Activated naive CD8-positive, alpha-beta T cell (primary cell): ENCODE measurements at regions not wholly inside any gene's neighbourhood (a gene's known extent, or its start where the extent isn't known, plus 50 kb on each side); places are given as distances from the start of the nearest gene placed in this dataset.

Source experiments
- H3K27ac Mint-ChIP-seq: one replicate; pipeline ENCODE4 v1.8.0; 2021; ENCODE audit warnings: mixed read lengths
- H3K27me3 Mint-ChIP-seq: one replicate; pipeline ENCODE4 v1.8.0; 2021; ENCODE audit warnings: mixed read lengths
- H3K36me3 Mint-ChIP-seq: one replicate; pipeline ENCODE4 v1.8.0; 2021; ENCODE audit warnings: mixed read lengths
- H3K4me1 Mint-ChIP-seq: one replicate; pipeline ENCODE4 v1.8.0; 2021; ENCODE audit warnings: low read depth, mixed read lengths
- H3K4me3 Mint-ChIP-seq: one replicate; pipeline ENCODE4 v1.8.0; 2021; ENCODE audit warnings: mild to moderate bottlenecking, mixed read lengths
- H3K9me3 Mint-ChIP-seq: one replicate; pipeline ENCODE4 v1.8.0; 2021; ENCODE audit warnings: low read depth, mixed read lengths

DNA sequence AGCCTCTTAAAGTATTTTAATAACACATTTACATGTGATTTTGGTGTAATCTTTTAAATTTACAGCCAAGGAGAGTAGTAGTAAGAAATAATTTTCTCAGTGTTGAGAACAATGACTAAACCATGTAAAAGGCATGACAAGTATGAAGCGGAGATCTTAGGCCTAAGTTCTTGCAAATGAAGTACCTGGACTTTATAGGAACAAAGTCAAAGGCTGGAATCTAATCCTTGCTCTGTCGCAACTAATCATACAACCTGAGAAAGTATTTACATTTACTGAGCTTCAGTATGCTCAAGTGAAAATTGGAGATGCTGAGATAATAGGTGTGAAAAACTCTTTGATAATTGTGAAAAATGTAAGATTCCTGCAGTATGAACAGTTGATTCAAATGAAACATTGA is 86.4 kb upstream of the VGLL3 start:
- Mint-ChIP-seq H3K27ac (no peak overlapping the region), H3K9me3 (no peaks in the 10 kb centered on the region), H3K4me1 (no peaks in the 10 kb centered on the region), H3K4me3 (no peak overlapping the region), H3K27me3 (peaks cover 4% of the 10 kb centered on the region), H3K36me3 (no peaks in the 10 kb centered on the region)

DNA sequence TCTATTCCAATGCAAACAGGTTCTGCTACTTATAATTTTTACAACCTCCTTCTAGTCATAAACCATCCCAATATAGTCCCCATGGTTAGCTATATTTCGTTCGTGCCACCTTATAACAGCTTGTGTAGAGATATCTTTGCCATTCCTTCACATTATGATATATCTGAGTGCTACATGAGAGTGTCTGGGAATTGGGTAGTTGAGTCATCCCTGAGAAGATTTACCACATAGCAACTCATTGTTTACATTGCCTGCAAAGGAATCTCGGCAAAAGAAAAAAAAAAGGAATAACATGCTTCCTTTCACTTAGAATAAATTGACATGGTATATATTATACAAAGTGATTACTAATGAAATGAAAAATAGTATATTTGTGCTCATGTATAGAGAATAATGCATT is 86.0 kb upstream of the VGLL3 start:
- H3K27ac Mint-ChIP-seq, result no peak overlapping the region
- peaks cover 4% of the 10 kb centered on the region for H3K27me3 Mint-ChIP-seq
- no peaks in the 10 kb centered on the region for H3K9me3 Mint-ChIP-seq
- no peaks in the 10 kb centered on the region for H3K4me1 Mint-ChIP-seq
- H3K4me3 Mint-ChIP-seq, result no peak overlapping the region
- no peaks in the 10 kb centered on the region for H3K36me3 Mint-ChIP-seq

DNA sequence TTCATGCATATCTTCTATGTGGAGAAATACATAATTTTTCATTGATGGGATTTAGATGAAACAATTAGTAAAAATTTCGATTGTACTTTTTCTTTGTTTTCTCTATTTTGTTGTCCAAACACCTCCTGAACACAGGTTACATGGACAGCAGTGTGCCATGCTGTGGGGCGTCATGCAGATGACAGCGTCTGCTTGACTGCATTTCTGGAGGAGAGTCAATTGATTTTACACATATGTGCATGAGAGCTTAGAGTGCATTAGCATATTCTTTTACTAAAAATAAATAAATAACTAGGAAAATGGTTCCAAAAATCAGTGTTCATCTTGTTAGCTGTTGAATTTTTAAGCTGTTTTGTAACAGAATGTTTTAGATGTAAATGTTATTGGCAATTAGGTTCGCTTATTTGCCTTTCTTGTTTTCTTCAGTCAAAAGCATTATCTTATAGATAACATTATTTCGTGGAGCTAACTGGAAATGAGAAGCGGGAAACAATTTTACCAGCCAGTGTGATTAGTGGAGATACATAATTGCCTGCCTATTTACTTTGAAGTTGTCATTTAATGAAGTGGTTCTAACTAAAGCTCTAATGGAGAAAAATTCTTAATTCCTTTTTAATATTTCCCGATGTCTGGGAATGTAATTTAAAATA is 82.7 kb upstream of the VGLL3 start:
- Mint-ChIP-seq H3K27me3 (peaks cover 4% of the 10 kb centered on the region), H3K9me3 (no peaks in the 10 kb centered on the region), H3K4me1 (no peaks in the 10 kb centered on the region), H3K36me3 (no peaks in the 10 kb centered on the region), H3K4me3 (no peak overlapping the region), H3K27ac (no peak overlapping the region)

DNA sequence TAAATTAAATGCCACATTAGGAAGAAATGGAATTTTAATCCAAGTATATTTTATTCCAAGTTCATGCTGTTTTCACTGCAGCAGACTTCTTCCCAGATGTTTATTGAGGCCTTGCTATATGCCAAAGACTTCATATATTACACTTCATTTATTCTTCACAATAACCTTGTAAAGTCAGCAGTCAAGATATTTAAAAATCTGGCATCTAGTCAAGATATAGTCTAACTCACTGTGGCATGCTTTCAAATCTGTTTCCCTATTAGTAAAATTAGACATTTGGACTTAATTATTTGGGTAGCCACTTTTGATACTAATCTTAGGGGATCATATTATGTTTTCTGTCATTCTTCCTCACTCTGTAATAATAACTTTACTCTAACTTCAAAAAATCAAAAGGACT is 81.5 kb upstream of the VGLL3 start:
- Mint-ChIP-seq H3K27me3 (peaks cover 4% of the 10 kb centered on the region), H3K9me3 (no peaks in the 10 kb centered on the region), H3K27ac (no peak overlapping the region), H3K36me3 (no peaks in the 10 kb centered on the region), H3K4me1 (no peaks in the 10 kb centered on the region), H3K4me3 (no peak overlapping the region)

DNA sequence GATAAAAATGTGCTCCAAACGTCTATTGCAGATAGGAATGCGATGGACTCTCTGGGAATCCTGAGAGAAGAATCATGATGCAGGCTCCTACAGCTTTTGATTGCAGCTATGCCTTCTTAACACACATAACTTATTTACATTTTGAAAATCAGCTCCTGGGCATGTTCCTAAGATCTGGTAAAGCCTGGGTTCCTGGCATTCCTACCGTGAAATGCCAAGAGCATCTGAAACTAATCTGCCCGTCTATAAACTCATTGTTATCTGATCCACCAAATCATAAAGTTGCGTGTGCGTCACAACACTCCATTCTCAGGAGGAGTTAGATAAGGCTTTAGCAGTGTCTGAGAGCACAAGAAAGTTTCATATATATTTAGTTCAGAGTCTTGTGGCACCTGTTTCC is 79.0 kb upstream of the VGLL3 start:
- no peak overlapping the region for H3K27ac Mint-ChIP-seq
- no peaks in the 10 kb centered on the region for H3K9me3 Mint-ChIP-seq
- H3K4me3 Mint-ChIP-seq, result no peak overlapping the region
- H3K27me3 Mint-ChIP-seq, result no peaks in the 10 kb centered on the region
- no peaks in the 10 kb centered on the region for H3K4me1 Mint-ChIP-seq
- H3K36me3 Mint-ChIP-seq, result no peaks in the 10 kb centered on the region

DNA sequence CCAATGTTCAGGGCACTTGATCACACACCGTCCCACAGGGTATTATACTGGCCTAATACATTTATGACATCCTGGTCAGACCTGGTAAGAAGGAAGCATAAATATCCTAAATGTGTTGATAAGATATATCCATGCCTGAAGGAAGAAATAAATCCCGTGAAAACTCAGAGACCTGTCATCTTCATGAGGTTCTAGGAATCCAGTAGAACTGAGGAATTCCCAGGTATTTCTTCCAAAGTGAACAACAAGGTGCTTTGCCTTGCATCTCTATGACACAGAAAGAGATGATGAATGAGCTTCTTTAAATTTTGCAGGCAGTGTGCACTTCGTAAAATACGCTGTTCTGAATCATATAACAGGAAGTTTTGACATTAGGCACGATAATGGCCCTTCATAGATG is 78.1 kb upstream of the VGLL3 start:
- Mint-ChIP-seq H3K27me3 (no peaks in the 10 kb centered on the region), H3K9me3 (no peaks in the 10 kb centered on the region), H3K27ac (no peak overlapping the region), H3K36me3 (no peaks in the 10 kb centered on the region), H3K4me1 (no peaks in the 10 kb centered on the region), H3K4me3 (no peak overlapping the region)

DNA sequence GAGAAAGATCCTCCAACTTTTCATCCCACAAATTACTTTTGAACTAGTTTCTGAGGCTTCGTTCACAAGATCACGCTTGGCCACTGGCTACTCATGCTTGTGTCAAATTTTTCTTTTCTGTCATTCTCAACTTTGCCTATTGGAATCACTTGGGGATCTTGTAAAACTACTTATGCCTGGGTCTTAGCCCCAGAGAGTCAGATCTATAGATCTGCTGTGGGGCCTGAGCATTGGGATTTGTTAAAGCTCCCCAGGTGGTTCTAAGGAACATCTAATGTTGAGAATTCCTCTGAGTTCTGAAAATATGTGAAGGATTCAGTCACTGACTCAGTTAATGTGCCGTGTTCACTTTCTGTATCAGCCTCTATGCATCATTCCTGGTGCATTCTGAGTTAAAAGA is 71.7 kb upstream of the VGLL3 start:
- peaks cover 3% of the 10 kb centered on the region for H3K9me3 Mint-ChIP-seq
- no peaks in the 10 kb centered on the region for H3K27me3 Mint-ChIP-seq
- H3K36me3 Mint-ChIP-seq, result no peaks in the 10 kb centered on the region
- no peaks in the 10 kb centered on the region for H3K4me1 Mint-ChIP-seq
- no peak overlapping the region for H3K27ac Mint-ChIP-seq
- no peak overlapping the region for H3K4me3 Mint-ChIP-seq

DNA sequence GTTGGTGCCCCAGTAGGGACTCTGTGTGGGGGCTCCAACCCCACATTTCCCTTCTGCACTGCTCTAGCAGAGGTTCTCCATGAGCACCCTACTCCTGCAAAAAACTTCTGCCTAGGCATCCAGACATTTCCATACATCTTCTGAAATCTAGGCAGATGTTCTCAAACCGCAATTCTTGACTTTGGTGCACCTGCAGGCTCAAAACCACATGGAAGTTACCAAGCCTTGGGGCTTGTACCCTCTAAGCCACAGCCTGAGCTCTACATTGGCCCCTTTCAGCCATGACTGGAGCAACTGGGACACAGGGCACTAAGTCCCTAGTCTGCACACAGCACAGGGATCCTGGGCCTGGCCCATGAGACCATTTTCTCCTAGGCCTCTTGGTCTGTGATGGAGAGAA is 66.5 kb upstream of the VGLL3 start:
- Mint-ChIP-seq H3K9me3 (peaks cover 3% of the 10 kb centered on the region), H3K4me1 (no peaks in the 10 kb centered on the region), H3K4me3 (no peak overlapping the region), H3K27me3 (peaks cover 2% of the 10 kb centered on the region), H3K27ac (no peak overlapping the region), H3K36me3 (no peaks in the 10 kb centered on the region)

DNA sequence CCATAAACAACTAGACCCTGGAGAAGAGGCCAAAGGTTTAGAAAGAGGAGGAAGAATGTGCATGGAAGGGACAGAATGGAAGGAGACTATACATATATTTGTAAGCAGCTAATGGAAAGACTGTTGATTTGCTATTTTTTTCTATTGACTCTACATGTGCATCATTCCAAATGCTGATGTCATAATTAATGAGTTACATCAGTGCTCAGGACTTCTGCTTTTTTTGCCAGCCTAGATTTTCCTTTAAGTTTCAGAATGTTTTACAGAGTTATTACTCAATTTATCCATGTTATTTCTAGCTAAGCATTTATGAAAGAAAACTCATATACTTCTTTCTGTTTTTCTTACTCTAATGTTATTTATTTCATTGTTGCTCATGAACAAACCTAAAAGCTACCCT is 62.6 kb upstream of the VGLL3 start:
- Mint-ChIP-seq H3K4me3 (no peak overlapping the region), H3K27me3 (peaks cover 3% of the 10 kb centered on the region), H3K9me3 (peaks cover 3% of the 10 kb centered on the region), H3K27ac (no peak overlapping the region), H3K4me1 (no peaks in the 10 kb centered on the region), H3K36me3 (no peaks in the 10 kb centered on the region)

DNA sequence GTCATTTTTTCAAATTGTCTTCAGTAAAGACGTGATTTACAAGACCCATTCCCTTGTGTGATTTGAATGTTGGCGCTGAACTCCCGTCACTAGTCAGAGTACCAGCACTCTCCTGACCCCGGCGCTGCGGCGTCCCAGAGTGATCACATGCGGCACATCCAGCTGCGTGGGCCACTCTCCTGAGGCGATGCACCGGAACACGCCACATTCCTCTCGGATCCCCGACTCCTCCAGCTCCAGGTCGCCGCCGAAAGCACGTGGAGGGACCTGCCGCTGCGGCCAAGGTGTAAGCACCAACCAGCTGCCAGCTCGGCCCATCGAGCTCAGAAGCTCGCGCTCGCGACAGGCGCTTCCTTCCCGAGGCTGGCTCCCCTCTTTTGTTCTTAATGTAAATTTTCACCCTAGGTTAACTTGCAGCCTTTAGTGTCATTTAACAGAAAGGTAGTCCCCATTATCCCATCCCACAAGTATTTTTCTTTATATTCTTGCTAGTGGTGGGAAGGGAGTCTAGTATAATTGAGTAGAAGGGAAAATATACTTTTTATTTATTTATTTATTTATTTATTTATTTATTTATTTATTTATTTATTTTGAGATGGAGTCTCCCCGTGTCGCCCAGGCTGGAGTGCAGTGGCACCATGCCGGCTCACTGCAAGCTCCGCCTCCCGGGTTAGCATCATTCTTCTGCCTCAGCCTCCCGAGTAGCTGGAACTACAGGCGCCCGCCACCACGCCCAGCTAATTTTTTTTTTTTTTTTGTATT is 61.7 kb upstream of the VGLL3 start:
- no peaks in the 10 kb centered on the region for H3K4me1 Mint-ChIP-seq

DNA sequence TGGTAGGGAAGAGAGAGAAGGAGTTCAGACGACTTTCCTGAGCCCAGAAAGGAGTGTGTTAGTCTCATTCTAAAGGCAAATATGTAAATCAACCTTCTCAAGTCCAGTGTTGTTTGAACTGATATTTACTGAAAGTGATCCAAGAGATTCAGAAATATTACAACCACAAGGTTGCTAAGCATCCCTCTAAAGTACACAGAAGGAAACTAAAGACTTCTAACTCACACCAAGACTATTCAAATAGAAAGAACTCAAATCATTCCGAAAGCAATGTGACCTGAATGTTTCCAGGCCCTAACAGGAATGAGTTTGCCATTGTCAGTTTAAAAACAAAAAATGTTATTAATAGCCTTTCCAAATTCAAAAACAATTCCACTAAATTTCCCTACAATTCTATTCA is 56.9 kb upstream of the VGLL3 start:
- Mint-ChIP-seq H3K9me3 (no peaks in the 10 kb centered on the region), H3K36me3 (no peaks in the 10 kb centered on the region), H3K4me3 (no peak overlapping the region), H3K27me3 (peaks cover 1% of the 10 kb centered on the region), H3K4me1 (no peaks in the 10 kb centered on the region), H3K27ac (no peak overlapping the region)

More for the DNA sequence above, 61.7 kb upstream of the VGLL3 start:
- Mint-ChIP-seq H3K4me3 (no peak overlapping the region), H3K36me3 (no peaks in the 10 kb centered on the region), H3K27ac (no peak overlapping the region), H3K9me3 (no peaks in the 10 kb centered on the region), H3K27me3 (peaks cover 3% of the 10 kb centered on the region)

DNA sequence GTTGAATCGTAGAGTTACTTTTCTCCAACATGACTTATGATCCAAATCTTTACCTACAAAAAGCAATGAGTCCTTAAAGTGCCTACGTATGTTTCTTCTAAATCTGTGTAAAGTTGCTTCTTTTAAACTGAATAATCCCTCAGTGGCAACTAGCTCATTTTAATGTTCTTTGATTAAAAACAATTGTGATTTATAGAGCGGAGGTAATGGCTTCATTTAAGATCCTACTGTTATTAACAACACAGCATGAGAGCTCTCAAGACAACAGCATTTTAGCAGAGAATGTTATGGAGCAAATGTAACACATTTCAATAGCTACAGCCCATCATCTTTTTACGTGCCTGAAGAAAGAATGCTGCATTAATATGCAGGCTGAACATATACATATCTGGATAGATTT is 55.3 kb upstream of the VGLL3 start:
- Mint-ChIP-seq H3K9me3 (peaks cover 3% of the 10 kb centered on the region), H3K27me3 (no peaks in the 10 kb centered on the region), H3K36me3 (no peaks in the 10 kb centered on the region), H3K4me1 (no peaks in the 10 kb centered on the region), H3K4me3 (no peak overlapping the region), H3K27ac (no peak overlapping the region)

DNA sequence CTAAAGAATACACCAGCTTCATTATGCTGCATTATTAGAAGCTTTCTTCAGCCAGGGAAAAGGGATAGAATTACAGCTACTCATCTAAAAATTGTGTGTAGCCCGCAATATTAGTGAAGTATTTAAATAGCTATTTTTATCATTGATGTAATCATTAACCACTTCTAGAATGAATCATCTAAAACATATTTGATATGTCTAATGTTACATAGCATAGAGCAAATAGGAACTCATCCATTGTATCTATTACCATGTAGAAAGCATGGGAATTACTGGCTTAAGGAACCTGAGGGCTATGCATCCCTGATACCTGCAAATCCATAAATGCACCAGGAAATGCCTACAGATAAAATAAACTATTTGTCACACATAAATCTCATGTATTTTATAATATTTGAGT is 54.5 kb upstream of the VGLL3 start:
- H3K36me3 Mint-ChIP-seq, result no peaks in the 10 kb centered on the region
- no peaks in the 10 kb centered on the region for H3K4me1 Mint-ChIP-seq
- no peak overlapping the region for H3K27ac Mint-ChIP-seq
- peaks cover 3% of the 10 kb centered on the region for H3K9me3 Mint-ChIP-seq
- H3K4me3 Mint-ChIP-seq, result no peak overlapping the region
- no peaks in the 10 kb centered on the region for H3K27me3 Mint-ChIP-seq

DNA sequence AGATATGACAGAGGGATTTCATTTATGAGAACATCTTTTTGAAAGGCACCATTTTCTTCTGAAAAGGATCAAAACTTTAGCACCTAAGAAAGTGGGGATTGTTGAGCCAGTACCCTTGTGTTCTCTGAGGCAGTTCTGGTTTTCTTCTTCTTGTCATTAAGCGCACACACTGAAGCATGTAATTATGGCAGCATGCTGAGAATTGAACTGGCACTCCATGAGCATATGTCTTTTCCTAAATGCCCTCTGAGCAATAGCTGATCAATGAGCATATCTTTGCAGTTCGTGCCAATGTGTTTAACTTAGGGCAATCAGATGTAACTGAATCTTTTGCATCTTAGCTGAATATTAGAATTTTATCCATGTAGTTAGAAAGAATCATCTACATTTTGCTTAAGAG is 53.9 kb upstream of the VGLL3 start:
- no peaks in the 10 kb centered on the region for H3K27me3 Mint-ChIP-seq
- peaks cover 3% of the 10 kb centered on the region for H3K9me3 Mint-ChIP-seq
- H3K4me3 Mint-ChIP-seq, result no peak overlapping the region
- H3K4me1 Mint-ChIP-seq, result no peaks in the 10 kb centered on the region
- H3K36me3 Mint-ChIP-seq, result no peaks in the 10 kb centered on the region
- no peak overlapping the region for H3K27ac Mint-ChIP-seq

DNA sequence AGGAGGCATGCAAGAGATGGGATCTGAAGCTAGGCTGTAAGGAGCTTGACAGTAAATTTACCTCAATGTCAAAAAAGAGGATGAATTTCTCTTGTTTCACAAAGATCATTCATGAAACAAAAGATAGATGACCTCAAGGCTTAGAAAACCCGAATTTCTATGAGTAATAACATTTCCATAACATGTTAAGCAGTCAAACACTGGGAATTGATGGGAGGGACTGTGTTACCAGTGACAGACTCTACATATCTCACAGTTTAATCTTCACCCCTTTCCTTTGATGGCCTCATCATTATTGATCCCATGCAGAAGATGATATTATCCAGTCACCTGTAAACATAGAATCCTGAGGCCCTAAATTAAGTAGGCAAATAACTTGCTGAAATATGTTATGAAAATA is 53.5 kb upstream of the VGLL3 start:
- Mint-ChIP-seq H3K27me3 (no peaks in the 10 kb centered on the region), H3K9me3 (peaks cover 3% of the 10 kb centered on the region), H3K36me3 (no peaks in the 10 kb centered on the region), H3K4me1 (no peaks in the 10 kb centered on the region), H3K27ac (no peak overlapping the region), H3K4me3 (no peak overlapping the region)

DNA sequence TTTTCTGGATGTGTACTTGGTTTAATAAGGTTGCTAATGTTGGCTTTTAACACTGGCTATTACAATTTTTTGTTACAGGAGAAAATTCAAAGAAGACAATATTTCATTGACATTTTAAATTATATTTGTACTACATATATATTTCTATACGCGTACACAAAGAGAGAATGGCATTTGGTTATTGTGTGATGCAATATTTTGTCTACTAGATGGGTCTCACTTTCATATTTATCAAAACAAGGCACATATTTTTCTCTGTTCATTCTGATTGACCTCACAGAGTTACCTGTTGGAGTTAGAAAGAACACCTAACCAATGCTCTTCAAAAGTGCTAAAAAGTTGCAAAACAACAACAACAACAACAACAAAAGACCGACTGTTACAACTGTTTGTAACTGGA is 50.2 kb upstream of the VGLL3 start:
- Mint-ChIP-seq H3K4me3 (no peak overlapping the region), H3K4me1 (no peaks in the 10 kb centered on the region), H3K27ac (no peak overlapping the region), H3K36me3 (no peaks in the 10 kb centered on the region), H3K27me3 (no peaks in the 10 kb centered on the region), H3K9me3 (peaks cover 3% of the 10 kb centered on the region)
